GM12892 (cell line): ENCODE measurements at regions not wholly inside any gene's neighbourhood (a gene's known extent, or its start where the extent isn't known, plus 50 kb on each side); places are given as distances from the start of the nearest gene placed in this dataset.

Experiments used
- POLR2A ChIP-seq: IDR thresholded peaks from 2 replicates; pipeline ENCODE4 v1.6.1; 2011; ENCODE audit warnings: low read depth, low read length, control low read depth
- POLR2AphosphoS5 ChIP-seq: IDR thresholded peaks from 2 replicates; pipeline ENCODE4 v1.6.1; 2011; ENCODE audit warnings: low read depth, low read length, control low read depth
- TAF1 ChIP-seq: IDR thresholded peaks from 2 replicates; pipeline ENCODE4 v1.6.1; 2011; ENCODE audit warnings: low read depth, mild to moderate bottlenecking, control low read depth, low read length, borderline replicate concordance

GRCh38 chr13:109697936-109698335, 88.4 kb downstream of the IRS2 start:
- TF ChIP-seq POLR2A (no peak), POLR2AphosphoS5 (no peak), TAF1 (no peak)
